Occipital lobe (tissue), 1 donor: ENCODE measurements at regions not wholly inside any gene's neighbourhood (a gene's known extent, or its start where the extent isn't known, plus 50 kb on each side); places are given as distances from the start of the nearest gene placed in this dataset.
"Not testable (repeated sequence)": the region's sequence is repeated elsewhere in the genome, so short reads cannot be mapped to it uniquely, and the experiment has no call there.

Experiments used
- DNase-seq: peaks from one replicate; lab custom pipeline; 2025; lab: John Stamatoyannopoulos, UW

- DNase-seq, result not testable (repeated sequence)
These were observed 53.9 kb upstream of the TUSC1 start for GRCh38 chr9:25731895-25732794.
